ENCODE measurements at regions not wholly inside any gene's neighbourhood (a gene's known extent, or its start where the extent isn't known, plus 50 kb on each side); places are given as distances from the start of the nearest gene placed in this dataset.
A peak's percentile ranks its signal among the peaks of the same experiment; 100 is the strongest.

DNA sequence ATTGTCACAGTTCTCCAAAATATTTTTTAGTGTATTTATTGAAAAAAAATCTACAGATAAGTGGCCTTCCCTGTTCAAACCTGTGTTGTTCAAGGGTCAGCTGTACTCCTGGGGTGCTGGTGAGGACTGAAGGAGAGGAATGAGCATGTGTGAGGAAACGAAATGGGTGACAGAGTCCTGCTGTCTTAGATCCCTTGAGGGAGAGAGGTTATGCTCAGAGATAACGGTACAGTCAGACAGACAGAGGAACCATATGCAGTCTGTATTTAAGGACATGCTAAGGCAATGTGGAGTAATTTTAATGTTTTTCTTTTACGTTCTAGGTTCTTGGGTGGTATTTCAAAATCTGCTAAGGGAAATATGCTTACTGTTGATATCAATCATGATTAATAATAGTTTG, 352.9 kb upstream of the RGS6 start:
- Mint-ChIP-seq H3K4me1 (peaks cover 13 to 23% (median 16%) of the 10 kb centered on the region in 4 donors), H3K9me3 (no peaks in the 10 kb centered on the region), H3K27ac (peak overlapping the region in 1 of 7 donors; percentile 37), H3K36me3 (peaks cover 0 to 15% of the 10 kb centered on the region in 2 donors), H3K27me3 (no peaks in the 10 kb centered on the region), H3K4me3 (no peak overlapping the region)
- no peaks in the 10 kb centered on the region for H3K27me3 ChIP-seq (ENCODE audit: insufficient read depth, low read length)
- CTCF ChIA-PET (ENCODE audit: partially characterized antibody), result no interaction called here
- H3K4me3 ChIP-seq (ENCODE audit: low read length in 2 of 2), result no peak overlapping the region
- no peak overlapping the region for H3K27ac ChIP-seq (ENCODE audit: low read depth, low read length)
- no peaks in the 10 kb centered on the region for H3K9me3 ChIP-seq (ENCODE audit: control insufficient read depth in 1 of 2, low read length in 2 of 2)
- DNase-seq, result no peak
- POLR2A ChIA-PET (ENCODE audit: partially characterized antibody), result no interaction called here
- no peaks in the 10 kb centered on the region for H3K36me3 ChIP-seq (ENCODE audit: insufficient read depth, low read length)
- intact Hi-C loops (cut with micrococcal nuclease), result no loop called here
- H3K4me1 ChIP-seq (ENCODE audit: insufficient read depth, low read length), result peaks cover 12% of the 10 kb centered on the region

- H3K36me3 Mint-ChIP-seq, result peaks cover 5 to 22% of the 10 kb centered on the region in 2 donors
- CTCF ChIA-PET (ENCODE audit: partially characterized antibody), result no interaction called here
Observed at GRCh38 chr14:71582705-71583104, 349.5 kb upstream of the RGS6 start.

GRCh38 chr14:71583194-71583593, 349.0 kb upstream of the RGS6 start:
- no peaks in the 10 kb centered on the region for H3K9me3 ChIP-seq (ENCODE audit: control insufficient read depth in 1 of 2, low read length in 2 of 2)
- H3K9me3 Mint-ChIP-seq, result no peaks in the 10 kb centered on the region
- no peaks in the 10 kb centered on the region for H3K36me3 ChIP-seq (ENCODE audit: insufficient read depth, low read length)
- peaks cover 0 to 9% (median 3%) of the 10 kb centered on the region in 4 donors for H3K4me1 Mint-ChIP-seq
- no peak overlapping the region for H3K27ac Mint-ChIP-seq
- H3K4me1 ChIP-seq (ENCODE audit: insufficient read depth, low read length), result no peaks in the 10 kb centered on the region
- DNase-seq, result no peak
- POLR2A ChIA-PET (ENCODE audit: partially characterized antibody), result no interaction called here
- H3K27me3 ChIP-seq (ENCODE audit: insufficient read depth, low read length), result no peaks in the 10 kb centered on the region
- CTCF ChIA-PET (ENCODE audit: partially characterized antibody), result no interaction called here
- no peak overlapping the region for H3K27ac ChIP-seq (ENCODE audit: low read depth, low read length)
- peaks cover 7 to 26% of the 10 kb centered on the region in 2 donors for H3K36me3 Mint-ChIP-seq
- H3K4me3 ChIP-seq (ENCODE audit: low read length in 2 of 2), result no peak overlapping the region
- no peaks in the 10 kb centered on the region for H3K27me3 Mint-ChIP-seq
- no peak overlapping the region for H3K4me3 Mint-ChIP-seq
- intact Hi-C loops (cut with micrococcal nuclease), result no loop called here

More at GRCh38 chr14:71582705-71583104, 349.5 kb upstream of the RGS6 start:
- H3K4me3 ChIP-seq (ENCODE audit: low read length in 2 of 2), result no peak overlapping the region
- no peaks in the 10 kb centered on the region for H3K27me3 ChIP-seq (ENCODE audit: insufficient read depth, low read length)
- peaks cover 0 to 9% (median 3%) of the 10 kb centered on the region in 4 donors for H3K4me1 Mint-ChIP-seq
- H3K4me1 ChIP-seq (ENCODE audit: insufficient read depth, low read length), result no peaks in the 10 kb centered on the region
- intact Hi-C loops (cut with micrococcal nuclease), result no loop called here
- no peak for DNase-seq
- no peaks in the 10 kb centered on the region for H3K9me3 Mint-ChIP-seq
- no peaks in the 10 kb centered on the region for H3K36me3 ChIP-seq (ENCODE audit: insufficient read depth, low read length)
- no peak overlapping the region for H3K27ac ChIP-seq (ENCODE audit: low read depth, low read length)
- H3K9me3 ChIP-seq (ENCODE audit: control insufficient read depth in 1 of 2, low read length in 2 of 2), result no peaks in the 10 kb centered on the region
- H3K27ac Mint-ChIP-seq, result no peak overlapping the region
- no peak overlapping the region for H3K4me3 Mint-ChIP-seq
- H3K27me3 Mint-ChIP-seq, result no peaks in the 10 kb centered on the region
- POLR2A ChIA-PET (ENCODE audit: partially characterized antibody), result no interaction called here

GRCh38 chr14:71583705-71584104, 348.5 kb upstream of the RGS6 start:
- H3K27me3 ChIP-seq (ENCODE audit: insufficient read depth, low read length), result no peaks in the 10 kb centered on the region
- DNase-seq, result no peak
- Mint-ChIP-seq H3K36me3 (peaks cover 9 to 26% of the 10 kb centered on the region in 2 donors), H3K4me3 (no peak overlapping the region), H3K27ac (no peak overlapping the region), H3K4me1 (peaks cover 2 to 9% (median 4%) of the 10 kb centered on the region in 4 donors), H3K9me3 (no peaks in the 10 kb centered on the region), H3K27me3 (no peaks in the 10 kb centered on the region)
- no peaks in the 10 kb centered on the region for H3K9me3 ChIP-seq (ENCODE audit: control insufficient read depth in 1 of 2, low read length in 2 of 2)
- no peak overlapping the region for H3K27ac ChIP-seq (ENCODE audit: low read depth, low read length)
- H3K36me3 ChIP-seq (ENCODE audit: insufficient read depth, low read length), result no peaks in the 10 kb centered on the region
- intact Hi-C loops (cut with micrococcal nuclease), result no loop called here
- CTCF ChIA-PET (ENCODE audit: partially characterized antibody), result no interaction called here
- no peaks in the 10 kb centered on the region for H3K4me1 ChIP-seq (ENCODE audit: insufficient read depth, low read length)
- POLR2A ChIA-PET (ENCODE audit: partially characterized antibody), result no interaction called here
- no peak overlapping the region for H3K4me3 ChIP-seq (ENCODE audit: low read length in 2 of 2)

- Histone ChIP-seq H3K36me3 (ENCODE audit: insufficient read depth, low read length) (no peaks in the 10 kb centered on the region), H3K27me3 (ENCODE audit: insufficient read depth, low read length) (no peaks in the 10 kb centered on the region), H3K9me3 (ENCODE audit: control insufficient read depth in 1 of 2, low read length in 2 of 2) (no peaks in the 10 kb centered on the region), H3K4me3 (ENCODE audit: low read length in 2 of 2) (no peak overlapping the region), H3K4me1 (ENCODE audit: insufficient read depth, low read length) (no peaks in the 10 kb centered on the region), H3K27ac (ENCODE audit: low read depth, low read length) (no peak overlapping the region)
- H3K27ac Mint-ChIP-seq, result no peak overlapping the region
- intact Hi-C loops (cut with micrococcal nuclease), result no loop called here
- H3K4me3 Mint-ChIP-seq, result no peak overlapping the region
- no peaks in the 10 kb centered on the region for H3K27me3 Mint-ChIP-seq
- H3K36me3 Mint-ChIP-seq, result peaks cover 12 to 26% of the 10 kb centered on the region in 2 donors
- DNase-seq, result no peak
- H3K9me3 Mint-ChIP-seq, result no peaks in the 10 kb centered on the region
- peaks cover 0 to 10% (median 8%) of the 10 kb centered on the region in 4 donors for H3K4me1 Mint-ChIP-seq
- POLR2A ChIA-PET (ENCODE audit: partially characterized antibody), result no interaction called here
- CTCF ChIA-PET (ENCODE audit: partially characterized antibody), result interaction anchor here (0.5 to 0.7 kb wide), 2 partner anchors 10 to 26 kb away, joined by 3 read pairs; no protein-coding TSS in a partner anchor
Observed at GRCh38 chr14:71585361-71585760, 346.9 kb upstream of the RGS6 start.

DNA sequence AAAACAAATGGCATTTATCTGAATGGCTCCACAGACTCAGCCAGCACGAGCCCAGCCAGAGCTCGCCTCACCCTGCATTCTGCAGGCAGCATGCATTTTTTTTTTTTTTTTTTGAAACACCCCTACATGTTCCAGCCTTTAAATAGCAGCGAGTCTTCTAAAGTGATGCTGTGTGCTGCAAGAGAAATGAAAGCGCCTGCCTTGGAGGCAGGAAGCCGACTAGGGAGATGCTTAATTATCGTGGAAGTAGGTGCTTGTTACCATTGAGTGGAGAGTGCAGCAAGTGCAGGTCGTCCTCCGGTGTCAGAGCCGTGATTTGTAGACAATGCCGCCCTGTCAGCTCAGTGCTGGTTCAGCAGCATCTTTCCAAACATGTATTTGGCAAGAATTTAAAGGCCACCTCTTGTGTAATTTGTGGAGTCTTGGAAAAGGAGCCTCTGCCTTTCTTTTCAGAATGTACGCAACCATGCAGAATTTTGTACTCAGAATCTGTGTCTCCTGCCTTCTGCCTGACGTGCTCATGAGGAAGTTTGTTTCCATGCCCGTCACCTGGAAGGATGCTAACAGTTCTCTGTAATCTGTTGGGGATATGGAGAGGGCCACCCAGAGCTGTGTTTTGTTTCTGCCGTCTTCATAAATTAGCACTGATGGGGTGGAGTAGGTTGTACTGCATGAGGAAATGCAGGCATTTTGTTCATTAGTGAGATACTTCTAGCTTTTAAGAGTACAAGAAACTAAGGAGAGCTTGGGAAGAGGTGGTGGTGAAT, 345.9 kb upstream of the RGS6 start:
- H3K4me1 Mint-ChIP-seq, result peaks cover 3 to 10% (median 9%) of the 10 kb centered on the region in 4 donors
- POLR2A ChIA-PET (ENCODE audit: partially characterized antibody), result no interaction called here
- peak overlapping the region in 1 of 7 donors; percentile 37 for H3K27ac Mint-ChIP-seq

GRCh38 chr14:71588028-71588427, 344.2 kb upstream of the RGS6 start:
- no peak for DNase-seq
- Histone ChIP-seq H3K27ac (ENCODE audit: low read depth, low read length) (no peak overlapping the region), H3K36me3 (ENCODE audit: insufficient read depth, low read length) (no peaks in the 10 kb centered on the region), H3K27me3 (ENCODE audit: insufficient read depth, low read length) (no peaks in the 10 kb centered on the region), H3K4me3 (ENCODE audit: low read length in 2 of 2) (no peak overlapping the region), H3K9me3 (ENCODE audit: control insufficient read depth in 1 of 2, low read length in 2 of 2) (no peaks in the 10 kb centered on the region), H3K4me1 (ENCODE audit: insufficient read depth, low read length) (peaks cover 18% of the 10 kb centered on the region)
- Mint-ChIP-seq H3K27me3 (no peaks in the 10 kb centered on the region), H3K4me3 (no peak overlapping the region), H3K27ac (peak overlapping the region in 1 of 7 donors; percentile 18), H3K9me3 (no peaks in the 10 kb centered on the region), H3K36me3 (peaks cover 12 to 26% of the 10 kb centered on the region in 2 donors), H3K4me1 (peaks cover 15 to 17% (median 16%) of the 10 kb centered on the region in 4 donors)
- intact Hi-C loops (cut with micrococcal nuclease), result no loop called here
- POLR2A ChIA-PET (ENCODE audit: partially characterized antibody), result no interaction called here
- CTCF ChIA-PET (ENCODE audit: partially characterized antibody), result no interaction called here

More for the DNA sequence above, 345.9 kb upstream of the RGS6 start:
- H3K36me3 ChIP-seq (ENCODE audit: insufficient read depth, low read length), result no peaks in the 10 kb centered on the region
- no peak for DNase-seq
- no peaks in the 10 kb centered on the region for H3K27me3 Mint-ChIP-seq
- H3K27ac ChIP-seq (ENCODE audit: low read depth, low read length), result no peak overlapping the region
- H3K36me3 Mint-ChIP-seq, result peaks cover 12 to 26% of the 10 kb centered on the region in 2 donors
- no peak overlapping the region for H3K4me3 Mint-ChIP-seq
- CTCF ChIA-PET (ENCODE audit: partially characterized antibody), result interaction anchor here (0.7 kb wide), 1 partner anchor 11 kb away, joined by 3 read pairs; no protein-coding TSS in a partner anchor
- H3K27me3 ChIP-seq (ENCODE audit: insufficient read depth, low read length), result no peaks in the 10 kb centered on the region
- intact Hi-C loops (cut with micrococcal nuclease), result no loop called here
- H3K4me3 ChIP-seq (ENCODE audit: low read length in 2 of 2), result no peak overlapping the region
- no peaks in the 10 kb centered on the region for H3K9me3 Mint-ChIP-seq
- H3K9me3 ChIP-seq (ENCODE audit: control insufficient read depth in 1 of 2, low read length in 2 of 2), result no peaks in the 10 kb centered on the region
- H3K4me1 ChIP-seq (ENCODE audit: insufficient read depth, low read length), result peaks cover 2% of the 10 kb centered on the region

All from CD4-positive, alpha-beta memory T cell (primary cell).